ENCODE measurements at regions not wholly inside any gene's neighbourhood (a gene's known extent, or its start where the extent isn't known, plus 50 kb on each side); places are given as distances from the start of the nearest gene placed in this dataset.

- Histone ChIP-seq H3K9me3 (ENCODE audit: control insufficient read depth in 1 of 2, low read length in 2 of 2) (peaks cover 0 to 4% of the 10 kb centered on the region in 2 donors), H3K27me3 (ENCODE audit: control insufficient read depth in 1 of 2, insufficient read depth in 2 of 2, low read length in 2 of 2) (no peaks in the 10 kb centered on the region), H3K4me1 (ENCODE audit: control insufficient read depth in 1 of 2, insufficient read depth in 2 of 2, low read length in 2 of 2) (no peaks in the 10 kb centered on the region), H3K4me3 (ENCODE audit: low read depth in 1 of 2, low read length in 2 of 2) (no peak overlapping the region), H3K36me3 (ENCODE audit: control insufficient read depth in 1 of 2, insufficient read depth in 2 of 2, low read length in 2 of 2) (no peaks in the 10 kb centered on the region), H3K9ac (ENCODE audit: low read depth in 1 of 2, low read length in 2 of 2) (no peak overlapping the region), H3K27ac (ENCODE audit: low read depth, low read length) (no peak overlapping the region)
Observed at GRCh38 chr2:81238462-81238861, 933.9 kb upstream of the LRRTM1 start.

DNA sequence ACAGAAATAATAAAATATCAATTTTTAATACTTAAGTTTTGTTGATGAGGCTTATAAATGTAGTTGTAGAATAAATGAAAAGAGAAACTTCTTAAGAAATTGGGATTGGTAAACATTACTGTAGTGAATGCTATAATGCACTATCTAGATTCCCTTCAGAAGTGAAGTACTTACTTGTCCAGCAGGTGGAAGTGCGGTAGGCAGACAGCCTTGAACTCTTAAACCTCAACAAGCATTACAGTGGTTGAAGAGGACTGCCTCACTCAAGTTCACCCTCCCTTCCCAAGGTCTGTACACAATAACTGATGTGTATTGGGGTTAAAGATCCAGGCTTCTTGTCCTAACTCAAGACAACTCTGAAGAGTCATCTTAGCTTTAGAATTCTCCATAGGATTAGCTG, 931.0 kb upstream of the LRRTM1 start:
- Histone ChIP-seq H3K9ac (ENCODE audit: low read depth in 1 of 2, low read length in 2 of 2) (no peak overlapping the region), H3K9me3 (ENCODE audit: control insufficient read depth in 1 of 2, low read length in 2 of 2) (peaks cover 0 to 4% of the 10 kb centered on the region in 2 donors), H3K27ac (ENCODE audit: low read depth, low read length) (no peak overlapping the region), H3K36me3 (ENCODE audit: control insufficient read depth in 1 of 2, insufficient read depth in 2 of 2, low read length in 2 of 2) (no peaks in the 10 kb centered on the region), H3K4me3 (ENCODE audit: low read depth in 1 of 2, low read length in 2 of 2) (no peak overlapping the region), H3K4me1 (ENCODE audit: control insufficient read depth in 1 of 2, insufficient read depth in 2 of 2, low read length in 2 of 2) (no peaks in the 10 kb centered on the region), H3K27me3 (ENCODE audit: control insufficient read depth in 1 of 2, insufficient read depth in 2 of 2, low read length in 2 of 2) (no peaks in the 10 kb centered on the region)

GRCh38 chr2:81234711-81235110, 930.2 kb upstream of the LRRTM1 start:
- Histone ChIP-seq H3K27ac (ENCODE audit: low read depth, low read length) (no peak overlapping the region), H3K4me3 (ENCODE audit: low read depth in 1 of 2, low read length in 2 of 2) (no peak overlapping the region), H3K36me3 (ENCODE audit: control insufficient read depth in 1 of 2, insufficient read depth in 2 of 2, low read length in 2 of 2) (no peaks in the 10 kb centered on the region), H3K4me1 (ENCODE audit: control insufficient read depth in 1 of 2, insufficient read depth in 2 of 2, low read length in 2 of 2) (no peaks in the 10 kb centered on the region), H3K9me3 (ENCODE audit: control insufficient read depth in 1 of 2, low read length in 2 of 2) (peaks cover 0 to 4% of the 10 kb centered on the region in 2 donors), H3K27me3 (ENCODE audit: control insufficient read depth in 1 of 2, insufficient read depth in 2 of 2, low read length in 2 of 2) (no peaks in the 10 kb centered on the region), H3K9ac (ENCODE audit: low read depth in 1 of 2, low read length in 2 of 2) (no peak overlapping the region)

DNA sequence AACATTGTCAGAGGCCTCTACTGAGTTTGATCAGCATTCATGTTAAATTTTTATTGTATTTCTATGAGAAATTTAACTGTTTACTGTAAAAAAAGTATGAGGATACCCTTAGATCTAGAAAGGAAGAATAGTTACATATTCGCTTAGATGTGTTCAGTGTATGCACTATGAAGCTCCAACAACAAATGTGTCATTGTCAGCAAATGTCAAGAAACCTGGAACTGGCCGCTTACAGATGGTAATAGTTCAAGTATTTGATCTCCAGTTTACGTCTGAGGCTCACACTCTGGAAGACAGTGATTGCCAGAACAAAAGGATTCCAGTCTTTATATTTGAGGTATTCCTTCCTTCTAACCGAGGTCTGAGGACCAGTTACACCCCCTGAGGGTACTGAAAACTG, 921.2 kb upstream of the LRRTM1 start:
- H3K27me3 ChIP-seq (ENCODE audit: control insufficient read depth in 1 of 2, insufficient read depth in 2 of 2, low read length in 2 of 2), result no peaks in the 10 kb centered on the region
- no peaks in the 10 kb centered on the region for H3K9me3 ChIP-seq (ENCODE audit: control insufficient read depth in 1 of 2, low read length in 2 of 2)
- H3K9ac ChIP-seq (ENCODE audit: low read depth in 1 of 2, low read length in 2 of 2), result no peak overlapping the region
- no peak overlapping the region for H3K4me3 ChIP-seq (ENCODE audit: low read depth in 1 of 2, low read length in 2 of 2)
- H3K27ac ChIP-seq (ENCODE audit: low read depth, low read length), result no peak overlapping the region
- no peaks in the 10 kb centered on the region for H3K36me3 ChIP-seq (ENCODE audit: control insufficient read depth in 1 of 2, insufficient read depth in 2 of 2, low read length in 2 of 2)
- H3K4me1 ChIP-seq (ENCODE audit: control insufficient read depth in 1 of 2, insufficient read depth in 2 of 2, low read length in 2 of 2), result no peaks in the 10 kb centered on the region

DNA sequence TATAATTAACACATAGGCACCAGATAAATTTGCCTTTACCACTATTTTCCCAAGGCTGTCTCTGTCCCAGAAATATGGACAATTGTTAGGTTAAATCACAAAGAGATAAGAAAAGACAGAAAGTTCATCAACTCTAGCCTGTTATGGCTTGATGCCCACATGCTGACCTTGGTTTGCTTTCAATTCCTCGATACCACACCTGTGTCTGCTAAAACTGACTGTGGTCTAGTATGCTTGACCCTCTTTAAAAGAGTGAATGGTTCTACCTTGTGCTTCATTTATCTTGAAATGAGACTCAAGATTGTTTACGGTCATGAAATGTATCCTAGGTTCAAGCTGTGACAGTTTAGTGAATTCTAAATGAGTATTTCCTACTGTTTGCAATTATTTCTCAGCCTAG, 909.0 kb upstream of the LRRTM1 start:
- no peak overlapping the region for H3K27ac ChIP-seq (ENCODE audit: low read depth, low read length)
- no peak overlapping the region for H3K4me3 ChIP-seq (ENCODE audit: low read depth in 1 of 2, low read length in 2 of 2)
- peaks cover 0 to 7% of the 10 kb centered on the region in 2 donors for H3K9me3 ChIP-seq (ENCODE audit: control insufficient read depth in 1 of 2, low read length in 2 of 2)
- no peaks in the 10 kb centered on the region for H3K4me1 ChIP-seq (ENCODE audit: control insufficient read depth in 1 of 2, insufficient read depth in 2 of 2, low read length in 2 of 2)
- no peaks in the 10 kb centered on the region for H3K36me3 ChIP-seq (ENCODE audit: control insufficient read depth in 1 of 2, insufficient read depth in 2 of 2, low read length in 2 of 2)
- no peaks in the 10 kb centered on the region for H3K27me3 ChIP-seq (ENCODE audit: control insufficient read depth in 1 of 2, insufficient read depth in 2 of 2, low read length in 2 of 2)
- no peak overlapping the region for H3K9ac ChIP-seq (ENCODE audit: low read depth in 1 of 2, low read length in 2 of 2)

DNA sequence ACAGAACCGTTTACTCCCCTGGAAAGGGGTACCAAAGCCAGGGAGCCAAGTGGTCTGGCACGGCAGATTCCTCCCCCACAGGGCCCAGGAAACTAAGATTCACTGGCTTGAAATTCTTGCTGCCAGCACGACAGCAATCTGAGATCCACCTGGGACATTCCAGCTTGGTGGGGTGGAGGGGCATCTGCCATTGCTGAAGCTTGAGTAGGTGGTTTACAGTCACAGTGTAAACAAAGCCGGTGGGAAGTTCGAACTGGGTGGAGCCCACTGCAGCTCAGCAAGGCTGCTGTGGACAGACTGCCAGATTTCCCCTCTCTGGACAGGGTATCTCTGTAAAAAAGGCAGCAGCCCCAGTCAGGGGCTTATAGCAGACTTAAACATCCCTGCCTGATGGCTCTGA, 901.7 kb upstream of the LRRTM1 start:
- Histone ChIP-seq H3K36me3 (ENCODE audit: control insufficient read depth in 1 of 2, insufficient read depth in 2 of 2, low read length in 2 of 2) (no peaks in the 10 kb centered on the region), H3K4me3 (ENCODE audit: low read depth in 1 of 2, low read length in 2 of 2) (no peak overlapping the region), H3K27ac (ENCODE audit: low read depth, low read length) (no peak overlapping the region), H3K4me1 (ENCODE audit: control insufficient read depth in 1 of 2, insufficient read depth in 2 of 2, low read length in 2 of 2) (no peaks in the 10 kb centered on the region), H3K9me3 (ENCODE audit: control insufficient read depth in 1 of 2, low read length in 2 of 2) (peaks cover 0 to 10% of the 10 kb centered on the region in 2 donors), H3K27me3 (ENCODE audit: control insufficient read depth in 1 of 2, insufficient read depth in 2 of 2, low read length in 2 of 2) (no peaks in the 10 kb centered on the region), H3K9ac (ENCODE audit: low read depth in 1 of 2, low read length in 2 of 2) (no peak overlapping the region)

GRCh38 chr2:81196933-81197628, 892.5 kb upstream of the LRRTM1 start:
- Histone ChIP-seq H3K4me1 (ENCODE audit: control insufficient read depth in 1 of 2, insufficient read depth in 2 of 2, low read length in 2 of 2) (no peaks in the 10 kb centered on the region), H3K9me3 (ENCODE audit: control insufficient read depth in 1 of 2, low read length in 2 of 2) (peaks cover 6 to 27% of the 10 kb centered on the region in 2 donors), H3K27me3 (ENCODE audit: control insufficient read depth in 1 of 2, insufficient read depth in 2 of 2, low read length in 2 of 2) (no peaks in the 10 kb centered on the region), H3K36me3 (ENCODE audit: control insufficient read depth in 1 of 2, insufficient read depth in 2 of 2, low read length in 2 of 2) (no peaks in the 10 kb centered on the region), H3K4me3 (ENCODE audit: low read depth in 1 of 2, low read length in 2 of 2) (no peak overlapping the region), H3K9ac (ENCODE audit: low read depth in 1 of 2, low read length in 2 of 2) (no peak overlapping the region), H3K27ac (ENCODE audit: low read depth, low read length) (no peak overlapping the region)

DNA sequence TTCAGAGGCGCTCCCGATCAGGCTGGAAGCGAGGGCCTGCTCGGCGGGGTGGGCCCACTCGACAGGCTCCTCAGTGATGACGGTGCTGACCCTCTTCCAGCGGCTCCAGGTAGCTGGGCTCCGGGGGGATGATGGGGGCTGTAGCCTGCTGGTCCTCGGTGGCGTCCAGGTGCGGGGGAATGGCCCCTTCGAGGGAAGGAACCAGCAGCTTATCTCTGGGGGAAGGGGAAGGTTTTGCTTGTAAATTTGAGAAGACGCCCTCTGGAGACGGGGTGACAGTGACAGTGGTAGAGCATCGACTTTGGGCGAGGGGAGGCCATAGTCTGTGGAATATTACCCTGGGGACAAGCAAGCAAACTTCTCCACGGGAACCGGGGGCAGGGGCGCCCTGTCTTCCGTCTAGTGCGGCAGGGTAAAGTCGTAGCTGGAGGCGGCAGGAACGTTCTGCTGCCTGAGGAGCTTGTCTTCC, 891.9 kb upstream of the LRRTM1 start:
- Histone ChIP-seq H3K36me3 (ENCODE audit: control insufficient read depth in 1 of 2, insufficient read depth in 2 of 2, low read length in 2 of 2) (no peaks in the 10 kb centered on the region), H3K27ac (ENCODE audit: low read depth, low read length) (no peak overlapping the region), H3K4me3 (ENCODE audit: low read depth in 1 of 2, low read length in 2 of 2) (no peak overlapping the region), H3K4me1 (ENCODE audit: control insufficient read depth in 1 of 2, insufficient read depth in 2 of 2, low read length in 2 of 2) (no peaks in the 10 kb centered on the region), H3K9ac (ENCODE audit: low read depth in 1 of 2, low read length in 2 of 2) (no peak overlapping the region), H3K9me3 (ENCODE audit: control insufficient read depth in 1 of 2, low read length in 2 of 2) (peaks cover 6 to 25% of the 10 kb centered on the region in 2 donors), H3K27me3 (ENCODE audit: control insufficient read depth in 1 of 2, insufficient read depth in 2 of 2, low read length in 2 of 2) (no peaks in the 10 kb centered on the region)

- H3K4me3 ChIP-seq (ENCODE audit: low read depth in 1 of 2, low read length in 2 of 2), result no peak overlapping the region
- H3K9me3 ChIP-seq (ENCODE audit: control insufficient read depth in 1 of 2, low read length in 2 of 2), result peaks cover 6 to 22% of the 10 kb centered on the region in 2 donors
- H3K27ac ChIP-seq (ENCODE audit: low read depth, low read length), result no peak overlapping the region
- no peaks in the 10 kb centered on the region for H3K27me3 ChIP-seq (ENCODE audit: control insufficient read depth in 1 of 2, insufficient read depth in 2 of 2, low read length in 2 of 2)
- H3K36me3 ChIP-seq (ENCODE audit: control insufficient read depth in 1 of 2, insufficient read depth in 2 of 2, low read length in 2 of 2), result no peaks in the 10 kb centered on the region
- no peak overlapping the region for H3K9ac ChIP-seq (ENCODE audit: low read depth in 1 of 2, low read length in 2 of 2)
- no peaks in the 10 kb centered on the region for H3K4me1 ChIP-seq (ENCODE audit: control insufficient read depth in 1 of 2, insufficient read depth in 2 of 2, low read length in 2 of 2)
Observed at GRCh38 chr2:81195774-81196382, 891.3 kb upstream of the LRRTM1 start.

- Histone ChIP-seq H3K27me3 (ENCODE audit: control insufficient read depth in 1 of 2, insufficient read depth in 2 of 2, low read length in 2 of 2) (no peaks in the 10 kb centered on the region), H3K4me3 (ENCODE audit: low read depth in 1 of 2, low read length in 2 of 2) (no peak overlapping the region), H3K9ac (ENCODE audit: low read depth in 1 of 2, low read length in 2 of 2) (no peak overlapping the region), H3K9me3 (ENCODE audit: control insufficient read depth in 1 of 2, low read length in 2 of 2) (peaks cover 6 to 17% of the 10 kb centered on the region in 2 donors), H3K27ac (ENCODE audit: low read depth, low read length) (no peak overlapping the region), H3K4me1 (ENCODE audit: control insufficient read depth in 1 of 2, insufficient read depth in 2 of 2, low read length in 2 of 2) (no peaks in the 10 kb centered on the region), H3K36me3 (ENCODE audit: control insufficient read depth in 1 of 2, insufficient read depth in 2 of 2, low read length in 2 of 2) (no peaks in the 10 kb centered on the region)
Observed at GRCh38 chr2:81195017-81195773, 890.6 kb upstream of the LRRTM1 start.

Data from duodenal mucosa (tissue), 2 donors.